Stimulated activated CD8-positive, alpha-beta memory T cell treated with anti-CD3 and anti-CD28 coated beads, Interleukin-4, amount 100 ng/mL, for 48 hours (primary cell): ENCODE measurements at regions not wholly inside any gene's neighbourhood (a gene's known extent, or its start where the extent isn't known, plus 50 kb on each side); places are given as distances from the start of the nearest gene placed in this dataset.
"Not testable (repeated sequence)": the region's sequence is repeated elsewhere in the genome, so short reads cannot be mapped to it uniquely, and the experiment has no call there.

ENCODE experiments used
- DNase-seq: peaks from one replicate; pipeline ENCODE4 v3.0.0-alpha.2; 2020

DNA sequence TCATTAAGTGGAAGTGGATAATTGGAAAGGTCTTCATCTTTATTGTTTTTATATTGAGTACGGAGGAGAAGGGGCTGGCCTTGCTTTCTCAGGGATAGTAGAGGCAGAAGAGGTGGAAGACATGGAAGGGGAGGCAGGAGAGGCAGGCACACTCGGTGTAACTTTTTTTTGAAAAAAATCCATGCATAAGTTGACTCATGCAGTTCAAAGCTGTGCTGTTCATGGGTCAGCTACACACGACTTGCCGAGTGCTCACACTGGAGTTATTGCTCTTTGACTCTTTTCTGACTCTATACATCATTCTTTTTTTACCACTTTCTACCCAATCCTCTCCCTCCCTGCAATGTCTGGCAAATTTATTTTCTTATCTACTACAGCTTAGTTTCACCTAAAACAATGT, 158.3 kb upstream of the AADAT start:
- no peak for DNase-seq

DNA sequence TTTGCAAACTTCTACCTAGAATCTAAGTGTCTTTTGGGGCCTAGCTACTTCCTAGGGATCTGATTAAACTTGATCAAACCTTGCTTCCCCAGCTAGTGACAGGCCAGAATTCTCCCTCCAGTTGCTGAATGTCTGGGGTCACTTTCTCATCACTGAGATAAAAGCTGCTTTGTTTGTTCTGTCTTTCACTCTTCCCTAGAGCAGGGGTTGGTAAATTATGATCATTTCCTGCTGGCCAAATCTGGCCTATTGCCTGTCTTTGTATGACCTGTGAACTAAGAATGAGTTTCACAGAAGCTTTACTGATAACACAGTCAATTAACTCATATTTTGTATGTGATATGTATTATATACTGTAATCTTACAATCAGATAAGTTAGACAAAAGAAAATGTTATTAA, 157.8 kb upstream of the AADAT start:
- DNase-seq, result no peak

DNA sequence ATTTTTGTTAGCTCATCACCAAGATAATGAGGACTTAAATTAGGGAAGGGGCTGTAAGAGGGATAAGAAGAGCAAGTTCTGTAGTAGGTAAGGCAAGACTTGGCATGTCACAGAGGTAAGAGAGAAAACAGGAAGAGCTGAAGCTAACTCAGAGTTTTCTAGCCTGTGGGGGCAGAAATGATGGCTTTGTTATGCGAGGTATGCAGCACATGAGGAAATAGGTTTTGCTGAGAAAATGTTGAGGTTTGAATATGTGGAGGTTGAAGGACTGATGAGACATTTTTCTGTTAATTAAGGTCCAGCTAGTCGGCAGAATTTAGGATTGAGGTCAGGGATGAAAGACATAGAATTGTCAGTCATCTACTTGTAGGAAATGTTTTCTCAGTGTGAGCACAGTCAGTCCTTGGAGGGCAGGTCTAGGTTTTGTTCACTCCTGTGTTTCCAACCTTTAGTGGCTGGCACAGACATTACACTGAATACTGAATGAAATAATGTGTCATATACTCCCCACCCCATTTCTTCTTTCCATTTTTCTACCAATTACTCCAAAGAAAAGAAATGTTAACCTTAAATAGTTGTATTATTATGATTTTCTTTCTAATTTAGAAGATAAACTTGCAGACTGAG, 154.0 kb upstream of the AADAT start:
- DNase-seq, result no peak

DNA sequence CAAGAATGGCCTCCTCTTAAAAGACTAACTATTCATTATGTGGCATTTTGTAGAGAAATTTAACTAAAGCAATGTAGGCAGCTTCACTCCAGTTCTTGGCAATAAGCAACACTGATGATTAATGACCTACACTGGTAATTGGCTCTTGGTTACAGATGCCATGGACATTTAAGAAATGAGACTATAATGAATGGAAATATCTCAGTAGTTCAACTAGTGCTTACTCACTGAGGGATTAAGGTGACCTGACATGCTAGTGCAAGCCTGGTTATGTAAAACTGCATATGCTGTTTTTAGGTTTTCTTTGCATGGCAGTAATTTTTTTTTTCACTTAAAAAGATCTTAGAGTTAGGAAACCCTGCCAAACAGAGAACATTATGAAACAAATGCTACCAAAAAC, 152.7 kb upstream of the AADAT start:
- no peak for DNase-seq

DNA sequence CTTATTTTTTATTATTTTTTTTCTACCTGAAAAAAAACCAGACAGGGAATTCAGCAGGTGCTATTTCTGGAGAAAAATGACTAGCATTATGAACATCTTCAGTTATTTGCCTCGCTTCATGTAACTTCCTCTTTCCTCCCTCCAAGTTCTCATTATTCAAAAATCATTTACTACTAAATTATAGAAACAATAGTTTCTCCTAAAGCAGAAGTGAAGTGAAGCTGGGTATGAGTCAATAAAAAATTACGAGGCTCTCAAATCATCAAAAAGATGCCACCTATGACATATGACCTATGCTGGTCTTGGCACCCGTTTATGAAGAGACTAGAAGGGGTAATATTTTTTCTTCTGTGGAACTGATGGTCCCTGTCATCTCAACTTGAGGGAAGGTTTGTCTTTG, 145.0 kb upstream of the AADAT start:
- DNase-seq, result no peak

DNA sequence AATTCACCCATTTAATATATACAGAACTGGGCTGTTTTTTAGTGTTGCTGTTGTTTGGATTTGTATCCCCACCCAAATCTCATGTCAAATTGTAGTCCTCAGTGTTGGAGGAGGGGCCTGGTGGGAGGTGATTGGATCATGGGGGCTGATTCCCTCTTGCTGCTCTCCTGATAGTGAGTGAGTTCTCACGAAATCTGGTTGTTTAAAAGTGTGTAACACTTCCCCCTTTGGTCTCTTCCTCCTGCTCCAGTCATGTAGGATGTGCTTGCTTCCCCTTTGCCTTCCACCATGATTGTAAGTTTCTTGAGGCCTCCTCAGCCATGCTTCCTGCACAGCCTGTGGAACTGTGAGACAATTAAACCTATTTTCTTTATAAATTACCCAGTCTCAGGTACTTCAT, 141.6 kb upstream of the AADAT start:
- DNase-seq, result no peak

DNA sequence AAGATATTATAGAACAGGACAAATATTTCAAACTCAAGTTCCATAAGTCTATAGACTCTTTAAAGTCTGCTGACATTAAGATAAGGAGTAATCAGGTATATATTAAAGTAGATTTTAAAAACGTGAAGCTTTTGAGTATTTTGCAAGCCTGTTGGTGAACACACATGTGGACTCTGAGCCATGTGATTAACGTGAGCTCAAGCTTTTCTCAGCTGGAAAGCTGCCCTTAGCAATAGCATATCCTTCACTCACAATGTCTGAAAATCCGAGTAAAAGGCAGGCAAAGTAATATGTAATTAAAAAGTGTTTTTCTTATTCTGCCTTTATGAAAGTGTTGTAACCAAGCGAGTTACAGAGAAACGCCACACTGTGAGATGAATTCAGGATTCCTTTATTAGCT, 140.5 kb upstream of the AADAT start:
- no peak for DNase-seq

DNA sequence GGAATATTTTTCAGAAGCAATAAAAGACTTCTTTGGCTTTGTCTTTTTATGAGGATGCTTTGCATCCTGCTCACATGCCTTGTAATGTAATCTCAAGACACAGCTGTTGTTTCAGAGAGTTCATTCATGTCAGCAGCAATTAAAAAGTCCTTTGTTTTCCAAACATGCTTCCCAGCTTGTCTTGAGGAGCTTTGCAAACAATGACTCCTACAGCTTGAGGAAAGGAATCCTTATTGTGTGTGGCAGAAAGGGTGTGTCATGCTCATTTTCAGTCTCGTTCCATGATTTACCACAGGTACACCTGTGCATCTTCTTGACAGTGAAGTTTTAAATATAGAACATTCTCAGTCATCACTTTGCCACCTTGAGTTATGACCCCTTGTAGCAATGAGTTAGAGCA, 139.2 kb upstream of the AADAT start:
- no peak for DNase-seq

DNA sequence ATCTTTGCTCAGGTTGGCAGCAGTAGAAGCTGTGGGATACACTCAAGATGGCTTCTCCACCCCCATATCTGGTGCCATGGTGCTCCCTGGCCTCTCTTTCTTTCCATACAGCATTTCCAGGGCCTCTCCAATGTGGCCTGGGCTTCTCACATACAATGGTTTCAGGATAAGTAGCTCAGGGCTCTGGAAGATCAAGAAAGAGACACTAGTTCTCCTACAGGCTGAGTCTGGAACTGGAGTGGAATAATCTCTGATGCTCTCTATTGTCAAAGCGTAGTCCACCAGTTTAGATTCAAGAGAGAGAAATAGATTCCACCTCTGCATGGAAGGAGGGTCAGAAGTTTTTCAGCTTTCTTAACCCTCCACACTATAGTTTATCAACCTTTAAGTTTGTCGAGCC, 138.2 kb upstream of the AADAT start:
- DNase-seq, result no peak

DNA sequence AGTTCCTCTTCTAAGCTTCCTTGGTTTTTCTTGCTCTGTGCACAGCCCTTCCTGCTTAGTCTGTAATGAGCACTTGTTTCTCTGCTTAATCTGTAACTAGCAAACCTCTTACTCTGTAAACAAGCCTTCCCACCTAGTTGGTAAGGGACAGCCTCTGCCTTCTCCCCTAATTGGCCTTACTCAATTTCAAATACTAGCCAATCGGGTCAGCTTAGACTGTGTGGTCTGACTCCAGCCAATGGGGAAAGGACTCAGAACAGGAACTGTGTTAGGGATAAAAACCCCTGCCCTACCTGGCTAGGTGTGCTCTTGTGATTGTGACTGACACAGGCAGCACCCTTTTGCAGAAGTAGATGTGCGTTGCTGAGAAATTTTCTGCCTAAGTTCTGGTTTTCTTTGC, 136.5 kb upstream of the AADAT start:
- DNase-seq, result no peak

DNA sequence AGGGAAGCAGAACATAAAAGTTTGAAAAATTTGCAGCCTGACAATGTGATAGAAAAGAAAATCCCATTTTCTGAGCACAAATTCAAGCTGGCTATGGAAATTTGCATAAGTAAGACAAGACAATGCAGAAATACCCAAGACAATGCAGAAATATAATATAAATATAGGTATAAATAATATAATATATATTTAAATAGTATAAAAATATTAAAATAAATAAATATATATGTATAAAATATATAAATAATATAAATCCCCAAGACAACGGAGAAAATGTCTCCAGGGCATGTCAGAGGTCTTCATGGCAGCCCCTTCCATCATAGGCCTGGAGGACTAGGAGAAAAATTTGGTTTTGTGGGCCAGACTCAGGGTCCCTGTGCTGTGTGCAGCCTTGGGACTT, 125.0 kb upstream of the AADAT start:
- DNase-seq, result no peak

DNA sequence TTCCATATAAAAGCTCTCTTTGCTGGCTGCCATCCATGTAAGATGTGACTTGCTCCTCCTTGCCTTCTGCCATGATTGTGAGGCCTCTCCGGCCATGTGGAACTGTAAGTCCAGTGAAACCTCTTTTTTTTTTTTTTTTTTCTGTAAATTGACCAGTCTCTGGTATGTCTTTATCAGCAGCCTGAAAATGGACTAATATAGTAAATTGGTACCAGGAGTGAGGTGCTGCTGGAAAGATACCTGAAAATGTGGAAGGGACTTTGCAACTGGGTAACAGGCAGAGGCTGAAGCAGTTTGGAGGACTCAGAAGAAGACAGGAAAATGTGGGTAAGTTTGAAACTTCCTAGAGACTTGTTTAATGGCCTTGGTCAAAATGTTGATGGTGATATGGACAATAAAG, 124.3 kb upstream of the AADAT start:
- no peak for DNase-seq

DNA sequence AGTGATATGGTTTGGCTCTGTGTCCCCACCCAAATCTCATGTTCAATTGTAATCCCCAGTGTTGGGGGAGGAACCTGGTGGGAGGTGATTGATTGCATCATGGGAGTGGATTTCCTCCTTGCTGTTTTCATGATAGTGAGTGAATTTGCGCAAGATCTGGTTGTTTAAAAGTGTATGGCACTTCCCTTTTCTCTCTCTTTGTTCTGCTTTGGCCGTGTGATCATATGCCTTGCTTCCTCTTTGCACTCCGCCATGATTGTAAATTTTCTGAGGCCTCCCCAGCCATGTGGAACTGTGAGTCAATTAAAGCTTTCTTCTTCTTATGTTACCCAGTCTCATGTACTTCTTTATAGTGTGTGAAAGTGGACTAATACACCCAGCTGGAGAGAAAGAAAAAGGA, 113.0 kb upstream of the AADAT start:
- no peak for DNase-seq

DNA sequence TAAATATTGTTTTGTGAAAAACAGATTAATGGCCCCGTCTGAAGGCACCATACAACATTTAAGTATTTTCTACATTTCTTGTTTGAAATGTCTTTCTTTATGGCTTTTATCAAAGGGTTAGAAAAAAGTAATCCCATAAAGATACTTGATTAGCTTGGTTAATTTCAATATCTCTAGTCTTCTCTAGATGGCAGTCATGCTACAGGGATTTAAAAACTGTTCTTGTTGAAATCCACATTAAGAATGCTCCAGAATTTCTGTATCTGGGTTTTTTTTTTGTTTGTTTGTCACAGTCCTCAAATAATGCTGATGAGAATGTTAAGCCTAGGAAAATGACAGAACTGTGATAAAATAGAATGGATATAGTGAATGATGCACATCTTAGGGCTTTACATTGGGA, 109.0 kb upstream of the AADAT start:
- no peak for DNase-seq

DNA sequence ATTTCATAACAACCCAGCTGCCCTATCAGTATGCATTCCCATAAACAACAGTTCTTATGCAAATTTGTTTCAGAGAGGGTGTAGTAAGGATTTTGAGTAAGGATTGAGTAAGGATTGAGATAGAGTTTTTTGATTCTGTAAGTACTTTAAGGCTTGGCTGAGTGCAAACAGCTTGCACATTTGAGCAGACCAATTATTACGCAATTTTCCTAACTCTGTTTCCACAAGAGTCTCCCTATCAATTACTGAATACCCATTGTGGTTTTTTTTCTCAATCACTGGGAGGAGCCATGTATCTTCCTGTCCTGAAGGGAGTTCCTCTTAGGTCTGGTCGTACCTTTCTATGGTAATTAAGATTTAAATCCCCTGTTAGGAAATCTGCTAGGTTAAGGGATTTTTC, 105.0 kb upstream of the AADAT start:
- not testable (repeated sequence) for DNase-seq

DNA sequence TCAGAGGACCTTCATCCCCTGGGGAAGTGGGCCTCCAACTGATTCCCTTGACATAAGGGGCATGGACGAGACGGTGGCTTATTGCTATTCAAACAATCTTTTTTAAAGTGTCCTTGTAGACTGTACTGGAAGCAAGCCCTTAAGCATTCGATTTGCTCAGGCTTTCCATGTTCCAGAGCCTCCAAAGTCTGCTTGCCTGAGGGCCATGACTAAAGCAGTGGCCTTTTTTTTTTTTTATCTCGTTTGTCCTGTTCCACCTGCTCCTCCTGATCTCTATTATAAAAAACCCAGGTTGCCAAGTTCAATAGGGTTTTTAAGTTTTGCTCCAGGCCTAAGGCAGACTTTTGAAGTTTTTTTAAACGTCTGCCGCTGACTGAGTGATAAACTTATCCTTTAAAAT, 103.7 kb upstream of the AADAT start:
- DNase-seq, result no peak

DNA sequence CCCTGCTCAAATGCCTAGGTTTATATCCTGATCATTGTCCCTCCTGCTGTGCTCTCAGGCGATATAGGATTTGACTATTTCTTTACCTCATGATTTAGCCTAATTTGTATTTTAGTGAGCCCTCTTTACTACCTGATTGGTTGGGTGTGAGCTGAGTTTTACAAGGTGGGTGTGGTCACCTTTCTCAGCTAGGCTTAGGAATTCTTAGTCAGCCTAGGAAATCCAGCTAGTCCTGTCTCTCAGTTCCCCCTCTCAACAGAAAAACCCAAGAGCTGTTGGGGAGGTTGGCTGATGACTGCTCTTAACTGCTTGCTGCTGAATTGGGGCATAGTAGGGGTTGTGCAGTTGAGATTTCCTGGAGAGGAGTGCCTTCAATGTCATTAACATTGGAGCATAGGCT, 100.5 kb upstream of the AADAT start:
- no peak for DNase-seq

DNA sequence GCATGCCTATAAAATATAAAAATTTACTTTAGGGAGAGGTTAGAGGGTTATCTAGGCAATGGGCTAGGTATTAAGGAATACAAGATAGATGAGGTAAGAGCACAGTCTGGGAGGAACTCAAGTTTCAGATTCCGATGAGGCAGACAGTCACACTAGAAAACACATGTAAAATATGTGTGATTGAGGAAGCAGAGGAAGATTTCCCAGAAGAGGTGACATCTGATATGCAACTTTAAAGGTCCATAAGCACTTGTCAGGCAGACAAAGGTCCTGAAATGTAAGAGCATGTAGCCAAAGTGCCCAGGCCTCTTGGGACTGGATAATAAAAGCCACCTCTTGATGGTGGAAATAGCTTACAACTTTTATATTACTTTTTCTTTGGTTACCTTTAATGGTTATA, 81.1 kb upstream of the AADAT start:
- DNase-seq, result no peak

DNA sequence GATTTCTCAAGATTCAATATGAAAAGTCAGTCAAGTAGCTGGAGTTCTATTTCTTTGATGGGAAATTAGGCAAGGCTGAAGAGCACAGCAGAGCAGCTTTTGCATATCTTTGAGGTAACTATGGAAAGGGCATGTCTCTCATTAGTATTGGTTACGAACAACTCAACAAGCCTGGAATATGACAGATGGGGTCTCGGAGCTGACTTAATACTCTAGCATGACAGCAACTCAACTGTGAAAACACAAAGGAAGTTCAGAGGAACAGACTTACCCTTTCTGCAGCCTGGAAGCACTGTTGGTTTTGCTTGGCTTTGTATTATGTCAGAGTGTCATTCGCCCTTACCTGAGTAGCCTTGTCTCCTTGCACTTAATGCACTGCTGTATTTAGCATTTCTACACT, 79.9 kb upstream of the AADAT start:
- no peak for DNase-seq

DNA sequence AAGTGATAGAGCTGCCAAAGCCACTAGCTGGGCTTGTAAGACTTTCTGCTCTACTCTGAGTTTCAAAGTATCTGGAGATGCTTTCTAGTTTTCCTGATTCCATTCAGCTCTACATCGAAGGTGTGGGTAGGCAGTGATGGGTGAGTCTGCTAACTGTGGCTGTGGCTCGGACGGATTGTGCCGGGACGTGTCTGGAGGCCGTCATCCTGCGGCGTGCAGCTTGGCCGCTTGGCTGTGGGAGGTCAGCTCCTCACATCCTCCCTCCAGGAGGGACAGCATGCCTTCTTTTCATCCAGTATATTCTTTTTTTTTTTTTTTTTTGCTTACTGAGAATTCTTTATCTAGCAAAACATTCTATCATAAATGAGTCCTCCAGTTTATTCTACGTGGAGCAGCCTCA, 77.9 kb upstream of the AADAT start:
- no peak for DNase-seq

DNA sequence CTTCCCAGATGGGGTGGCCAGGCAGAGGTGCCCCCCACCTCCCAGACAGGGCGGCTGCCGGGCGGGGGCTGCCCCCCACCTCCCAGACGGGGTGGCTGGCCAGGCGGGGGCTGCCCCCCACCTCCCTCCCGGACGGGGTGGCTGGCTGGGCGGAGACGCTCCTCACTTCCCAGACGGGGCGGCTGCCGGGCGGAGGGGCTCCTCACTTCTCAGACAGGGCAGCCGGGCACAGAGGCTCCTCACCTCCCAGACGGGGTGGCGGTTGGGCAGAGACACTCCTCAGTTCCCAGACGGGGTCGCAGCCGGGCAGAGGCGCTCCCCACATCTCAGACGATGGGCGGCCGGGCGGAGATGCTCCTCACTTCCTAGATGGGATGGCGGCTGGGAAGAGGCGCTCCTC, 76.4 kb upstream of the AADAT start:
- not testable (repeated sequence) for DNase-seq

DNA sequence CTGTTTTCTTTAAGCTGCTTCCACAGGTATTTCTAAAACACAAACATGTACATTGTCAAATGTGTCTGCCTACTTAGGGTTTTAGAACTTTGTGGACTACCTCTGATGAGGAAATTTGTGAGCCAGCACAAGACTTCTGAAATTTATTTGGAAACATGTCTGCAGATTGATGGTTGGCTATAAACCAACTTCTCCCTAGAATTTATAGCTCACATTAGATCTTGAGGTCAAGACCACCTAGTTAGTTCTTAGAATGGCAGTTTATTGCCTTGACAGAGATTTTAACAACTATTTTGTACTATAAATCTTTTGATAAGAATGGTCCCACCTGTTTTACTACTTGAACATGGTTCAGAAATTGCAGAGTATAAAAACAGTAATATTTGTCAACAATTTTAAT, 72.7 kb upstream of the AADAT start:
- DNase-seq, result no peak

DNA sequence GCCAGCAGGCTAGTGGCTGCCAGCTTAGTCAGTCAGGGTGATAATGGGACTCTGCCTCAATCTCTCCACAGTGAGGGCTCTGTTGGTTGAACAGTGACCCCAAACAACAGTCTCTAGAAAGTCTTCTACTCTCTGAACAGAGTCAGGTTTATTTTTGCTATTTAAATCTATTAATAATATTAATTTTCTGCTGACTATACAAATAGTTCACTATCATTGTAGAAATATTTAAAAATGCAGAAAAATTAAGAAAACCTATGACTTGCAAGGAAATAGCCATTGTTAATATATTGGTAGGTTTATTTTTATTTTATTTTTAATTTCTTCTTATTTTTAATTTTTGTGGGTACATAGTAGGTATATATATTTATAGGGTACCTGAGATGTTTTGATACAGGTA, 67.9 kb upstream of the AADAT start:
- DNase-seq, result no peak

DNA sequence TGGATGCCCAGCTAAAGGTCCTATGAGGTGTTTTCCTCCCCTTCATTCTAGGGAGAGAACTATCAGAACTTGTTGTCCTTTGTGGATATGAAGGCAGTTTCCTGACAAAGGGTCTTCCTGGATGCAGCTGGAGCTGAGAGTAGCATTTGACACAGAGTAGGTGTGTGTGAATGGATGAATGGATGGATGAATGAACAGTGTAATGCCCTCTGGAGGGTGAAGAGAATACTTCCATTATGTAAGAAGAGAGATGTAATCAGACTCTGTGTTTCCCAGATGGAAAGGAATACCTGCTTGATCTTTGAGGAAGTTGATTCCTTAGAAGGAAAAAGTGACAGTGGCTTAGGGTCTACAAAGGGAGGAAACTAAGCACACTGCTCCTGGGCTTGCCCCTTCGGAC, 55.4 kb upstream of the AADAT start:
- DNase-seq, result no peak

DNA sequence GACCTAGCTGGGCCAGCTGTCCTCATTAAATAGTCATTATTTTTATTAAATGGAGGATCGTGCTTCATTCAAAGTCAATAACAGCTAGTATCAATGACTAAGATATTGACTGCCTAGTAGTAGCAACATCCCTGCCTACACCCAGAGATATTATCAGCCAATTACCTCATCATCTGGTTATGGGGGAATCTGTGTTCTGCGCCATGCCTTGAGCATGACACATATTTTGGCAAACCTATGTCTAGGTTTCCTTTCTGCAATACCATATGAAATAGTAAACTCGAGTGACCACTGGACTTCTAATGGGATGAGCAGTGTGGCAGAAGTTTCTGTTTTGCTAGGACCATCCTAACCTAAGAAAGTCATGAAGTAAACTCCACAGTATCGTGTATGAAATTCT, 50.0 kb upstream of the AADAT start:
- no peak for DNase-seq
